ENCODE measurements at regions not wholly inside any gene's neighbourhood (a gene's known extent, or its start where the extent isn't known, plus 50 kb on each side); places are given as distances from the start of the nearest gene placed in this dataset.

- TF ChIP-seq SP1 (IDR thresholded peaks at IDR 0.05; ENCODE audit: low read depth, low read length) (no peak), CREB1 (IDR thresholded peaks at IDR 0.05) (no peak), CTCF (IDR thresholded peaks at IDR 0.05; ENCODE audit: control extremely low read depth in 1 of 3, insufficient read depth in 1 of 3, low read depth in 1 of 3, low read length in 3 of 3) (no peak), BCL11A (IDR thresholded peaks at IDR 0.05; ENCODE audit: low read depth in 2 of 2, low read length in 2 of 2) (no peak), SAP30 (IDR thresholded peaks at IDR 0.05; ENCODE audit: insufficient read depth, insufficient replicate concordance, low read length) (no peak), POLR2A (IDR thresholded peaks at IDR 0.05; ENCODE audit: control extremely low read depth in 1 of 2, low read depth in 2 of 2, low read length in 2 of 2) (no peak)
These were observed 160.6 kb upstream of the FRMD6 start for GRCh38 chr14:51491036-51491545.

Data from H1 (cell line).